ENCODE measurements at regions not wholly inside any gene's neighbourhood (a gene's known extent, or its start where the extent isn't known, plus 50 kb on each side); places are given as distances from the start of the nearest gene placed in this dataset.

DNA sequence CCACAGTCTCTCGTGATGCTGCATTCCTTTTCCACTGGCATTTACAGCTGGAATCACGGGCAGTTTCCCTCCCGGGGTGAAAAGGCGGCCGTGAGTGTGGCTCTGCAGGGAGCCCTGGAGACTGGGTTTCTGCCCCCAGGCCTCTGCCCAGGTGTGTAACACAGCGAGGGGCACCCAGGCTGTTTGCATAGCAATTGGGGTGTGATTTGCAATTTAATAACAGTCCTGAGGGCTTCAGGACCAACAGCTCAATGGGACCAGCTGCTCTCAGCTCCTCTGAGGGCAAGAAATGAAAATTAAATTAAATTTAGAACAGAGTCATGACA, 99.0 kb upstream of the SHOX start:
- TF ChIP-seq, protein P1, sequence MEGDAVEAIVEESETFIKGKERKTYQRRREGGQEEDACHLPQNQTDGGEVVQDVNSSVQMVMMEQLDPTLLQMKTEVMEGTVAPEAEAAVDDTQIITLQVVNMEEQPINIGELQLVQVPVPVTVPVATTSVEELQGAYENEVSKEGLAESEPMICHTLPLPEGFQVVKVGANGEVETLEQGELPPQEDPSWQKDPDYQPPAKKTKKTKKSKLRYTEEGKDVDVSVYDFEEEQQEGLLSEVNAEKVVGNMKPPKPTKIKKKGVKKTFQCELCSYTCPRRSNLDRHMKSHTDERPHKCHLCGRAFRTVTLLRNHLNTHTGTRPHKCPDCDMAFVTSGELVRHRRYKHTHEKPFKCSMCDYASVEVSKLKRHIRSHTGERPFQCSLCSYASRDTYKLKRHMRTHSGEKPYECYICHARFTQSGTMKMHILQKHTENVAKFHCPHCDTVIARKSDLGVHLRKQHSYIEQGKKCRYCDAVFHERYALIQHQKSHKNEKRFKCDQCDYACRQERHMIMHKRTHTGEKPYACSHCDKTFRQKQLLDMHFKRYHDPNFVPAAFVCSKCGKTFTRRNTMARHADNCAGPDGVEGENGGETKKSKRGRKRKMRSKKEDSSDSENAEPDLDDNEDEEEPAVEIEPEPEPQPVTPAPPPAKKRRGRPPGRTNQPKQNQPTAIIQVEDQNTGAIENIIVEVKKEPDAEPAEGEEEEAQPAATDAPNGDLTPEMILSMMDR (IDR thresholded peaks at IDR 0.05): no peak
- TF ChIP-seq EP300 (IDR thresholded peaks at IDR 0.05; ENCODE audit: borderline replicate concordance in 1 of 2, low read depth in 1 of 2, low read length in 1 of 2) (no peak), RFX5 (IDR thresholded peaks at IDR 0.05; ENCODE audit: low read length) (no peak), SIN3A (IDR thresholded peaks at IDR 0.05; ENCODE audit: borderline replicate concordance, low read depth, low read length) (no peak), FOSL2 (IDR thresholded peaks at IDR 0.05; ENCODE audit: borderline replicate concordance, low read depth) (no peak), RCOR1 (IDR thresholded peaks at IDR 0.05; ENCODE audit: low read length) (no peak), POLR2AphosphoS5 (IDR thresholded peaks at IDR 0.05; ENCODE audit: low read depth, low read length) (no peak), MXI1 (IDR thresholded peaks at IDR 0.05; ENCODE audit: low read depth, low read length) (no peak)
- TF ChIP-seq, protein P2, sequence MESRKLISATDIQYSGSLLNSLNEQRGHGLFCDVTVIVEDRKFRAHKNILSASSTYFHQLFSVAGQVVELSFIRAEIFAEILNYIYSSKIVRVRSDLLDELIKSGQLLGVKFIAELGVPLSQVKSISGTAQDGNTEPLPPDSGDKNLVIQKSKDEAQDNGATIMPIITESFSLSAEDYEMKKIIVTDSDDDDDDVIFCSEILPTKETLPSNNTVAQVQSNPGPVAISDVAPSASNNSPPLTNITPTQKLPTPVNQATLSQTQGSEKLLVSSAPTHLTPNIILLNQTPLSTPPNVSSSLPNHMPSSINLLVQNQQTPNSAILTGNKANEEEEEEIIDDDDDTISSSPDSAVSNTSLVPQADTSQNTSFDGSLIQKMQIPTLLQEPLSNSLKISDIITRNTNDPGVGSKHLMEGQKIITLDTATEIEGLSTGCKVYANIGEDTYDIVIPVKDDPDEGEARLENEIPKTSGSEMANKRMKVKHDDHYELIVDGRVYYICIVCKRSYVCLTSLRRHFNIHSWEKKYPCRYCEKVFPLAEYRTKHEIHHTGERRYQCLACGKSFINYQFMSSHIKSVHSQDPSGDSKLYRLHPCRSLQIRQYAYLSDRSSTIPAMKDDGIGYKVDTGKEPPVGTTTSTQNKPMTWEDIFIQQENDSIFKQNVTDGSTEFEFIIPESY (IDR thresholded peaks at IDR 0.05; ENCODE audit: borderline replicate concordance, low read depth): no peak
- TF ChIP-seq, protein P3, sequence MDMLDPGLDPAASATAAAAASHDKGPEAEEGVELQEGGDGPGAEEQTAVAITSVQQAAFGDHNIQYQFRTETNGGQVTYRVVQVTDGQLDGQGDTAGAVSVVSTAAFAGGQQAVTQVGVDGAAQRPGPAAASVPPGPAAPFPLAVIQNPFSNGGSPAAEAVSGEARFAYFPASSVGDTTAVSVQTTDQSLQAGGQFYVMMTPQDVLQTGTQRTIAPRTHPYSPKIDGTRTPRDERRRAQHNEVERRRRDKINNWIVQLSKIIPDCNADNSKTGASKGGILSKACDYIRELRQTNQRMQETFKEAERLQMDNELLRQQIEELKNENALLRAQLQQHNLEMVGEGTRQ (IDR thresholded peaks at IDR 0.05; ENCODE audit: borderline replicate concordance, low read depth, low read length): no peak
- TF ChIP-seq, protein P4, sequence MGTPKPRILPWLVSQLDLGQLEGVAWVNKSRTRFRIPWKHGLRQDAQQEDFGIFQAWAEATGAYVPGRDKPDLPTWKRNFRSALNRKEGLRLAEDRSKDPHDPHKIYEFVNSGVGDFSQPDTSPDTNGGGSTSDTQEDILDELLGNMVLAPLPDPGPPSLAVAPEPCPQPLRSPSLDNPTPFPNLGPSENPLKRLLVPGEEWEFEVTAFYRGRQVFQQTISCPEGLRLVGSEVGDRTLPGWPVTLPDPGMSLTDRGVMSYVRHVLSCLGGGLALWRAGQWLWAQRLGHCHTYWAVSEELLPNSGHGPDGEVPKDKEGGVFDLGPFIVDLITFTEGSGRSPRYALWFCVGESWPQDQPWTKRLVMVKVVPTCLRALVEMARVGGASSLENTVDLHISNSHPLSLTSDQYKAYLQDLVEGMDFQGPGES (IDR thresholded peaks at IDR 0.05; ENCODE audit: low read depth, low read length): no peak
